IPS-18c (cell line): ENCODE measurements at regions not wholly inside any gene's neighbourhood (a gene's known extent, or its start where the extent isn't known, plus 50 kb on each side); places are given as distances from the start of the nearest gene placed in this dataset.

Source experiments
- H3K4me3 ChIP-seq: 2 replicates; pipeline ENCODE4 v1.7.0; 2013; ENCODE audit warnings: low read depth, mild to moderate bottlenecking, low read length, moderate library complexity; ENCODE audit not compliant: insufficient read depth
- H3K9me3 ChIP-seq: one replicate; pipeline ENCODE4 v1.6.1; 2013; ENCODE audit warnings: mild to moderate bottlenecking, low read length, moderate library complexity; ENCODE audit not compliant: control insufficient read depth, insufficient read depth

DNA sequence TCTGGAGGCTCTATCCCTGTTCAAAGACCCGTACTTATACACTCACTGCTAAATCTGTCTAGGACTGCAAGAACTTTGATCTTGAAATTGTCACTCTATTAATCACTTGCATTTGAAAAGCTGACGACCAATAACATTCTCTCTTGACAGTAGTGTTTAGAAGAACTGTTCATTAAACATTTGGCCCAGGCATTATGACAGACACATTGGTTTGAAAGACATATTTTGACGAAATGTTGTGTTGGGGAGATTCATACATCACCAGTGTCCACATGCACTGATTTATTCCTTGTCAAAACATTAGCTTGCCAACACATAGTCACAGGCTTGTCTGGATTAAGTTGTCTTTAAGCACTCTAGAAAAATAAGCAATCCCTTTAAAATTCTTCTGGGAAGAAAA is 951.3 kb downstream of the ADGRL2 start:
- no peak overlapping the region for H3K4me3 ChIP-seq
- no peaks in the 10 kb centered on the region for H3K9me3 ChIP-seq

DNA sequence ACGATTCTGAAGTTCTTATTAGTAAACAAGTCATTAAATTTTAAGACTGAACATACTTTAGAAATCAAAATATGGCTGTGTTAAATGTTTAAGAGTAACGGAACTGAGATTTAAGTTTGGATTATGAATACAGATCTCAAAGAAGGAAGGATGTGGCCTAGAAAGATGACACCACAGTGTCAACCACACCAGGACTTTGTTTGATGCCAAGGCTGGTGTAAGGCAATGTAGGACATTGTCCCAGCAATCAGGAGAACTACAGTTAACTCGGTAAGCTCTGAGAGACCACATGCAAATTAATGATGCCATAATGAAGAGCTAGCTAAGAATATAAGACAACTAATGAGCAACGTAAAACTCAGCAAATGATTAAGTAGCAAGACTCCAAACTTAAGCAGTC is 932.9 kb downstream of the ADGRL2 start:
- no peak overlapping the region for H3K4me3 ChIP-seq
- H3K9me3 ChIP-seq: no peaks in the 10 kb centered on the region

DNA sequence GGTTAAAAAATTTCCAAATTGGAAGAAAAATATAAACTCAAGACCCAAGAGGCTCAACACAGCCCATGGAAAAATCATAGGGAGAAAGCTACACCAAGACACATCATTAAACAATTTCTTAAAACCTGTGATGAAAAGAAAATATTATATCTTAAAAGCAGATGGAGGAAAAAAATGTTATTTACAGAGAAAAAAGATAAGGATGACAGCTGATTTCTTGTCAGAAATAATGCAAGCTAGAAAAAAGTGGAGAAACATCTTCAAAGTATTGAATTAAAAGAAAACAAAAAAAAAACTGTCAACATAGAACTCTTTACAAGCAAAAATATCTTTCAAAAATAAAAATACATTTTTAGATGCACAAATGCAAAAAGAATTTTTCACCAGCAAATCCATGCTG is 930.5 kb downstream of the ADGRL2 start:
- Histone ChIP-seq H3K9me3 (no peaks in the 10 kb centered on the region), H3K4me3 (no peak overlapping the region)

DNA sequence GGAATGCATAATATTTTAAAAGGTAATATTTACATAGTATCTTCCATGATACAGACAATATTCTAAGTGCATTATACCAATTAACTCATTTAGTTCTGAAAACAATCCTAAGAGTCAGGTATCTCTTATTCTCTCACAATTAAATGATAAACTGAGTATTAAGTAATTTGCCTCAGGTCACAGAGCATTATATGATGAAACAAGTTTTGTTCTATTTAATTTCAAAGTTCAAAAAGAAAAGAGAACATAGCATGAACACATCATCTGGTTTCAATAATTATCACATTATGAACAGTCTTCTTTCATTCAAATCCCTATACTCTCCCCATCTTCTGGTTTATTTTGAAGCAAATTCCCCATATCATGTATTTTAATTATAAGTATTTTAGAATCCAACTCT is 927.5 kb downstream of the ADGRL2 start:
- H3K9me3 ChIP-seq: no peaks in the 10 kb centered on the region
- no peak overlapping the region for H3K4me3 ChIP-seq

DNA sequence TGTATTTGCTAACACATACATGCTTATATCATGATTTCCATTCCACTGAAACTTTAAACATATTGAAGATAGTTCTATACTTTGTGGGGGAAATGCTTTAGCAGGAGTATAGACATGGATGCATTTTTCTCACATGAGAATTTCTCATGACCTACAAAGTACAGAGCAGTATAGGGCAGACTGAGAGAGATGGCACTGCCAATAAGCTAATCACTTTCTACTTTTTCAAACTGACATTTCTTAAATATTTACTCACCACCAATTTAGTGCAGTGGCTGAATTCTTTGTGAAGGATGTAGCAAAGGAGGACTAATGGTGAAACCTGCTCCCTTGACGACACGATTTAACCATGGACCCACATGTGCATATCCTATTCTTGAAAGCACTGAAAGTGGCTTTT is 923.5 kb downstream of the ADGRL2 start:
- Histone ChIP-seq H3K4me3 (no peak overlapping the region), H3K9me3 (no peaks in the 10 kb centered on the region)

DNA sequence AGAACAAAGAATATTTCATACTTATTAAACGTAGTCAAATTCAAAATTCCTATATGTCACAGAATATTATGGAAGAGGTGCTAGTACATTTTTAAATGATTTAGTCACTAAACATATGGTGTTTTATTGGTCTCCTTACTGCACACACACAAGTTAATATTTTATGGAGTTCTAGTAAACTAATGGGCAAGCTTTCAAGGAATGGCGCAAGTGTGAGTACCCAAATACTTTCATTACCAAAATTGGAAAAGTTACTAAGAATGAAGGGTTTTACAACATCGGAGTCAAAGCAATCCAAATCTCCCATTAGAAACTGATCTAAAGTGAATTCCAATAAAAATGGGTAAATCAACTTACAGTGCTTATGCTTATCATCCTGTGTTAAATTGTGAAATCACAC is 921.9 kb downstream of the ADGRL2 start:
- Histone ChIP-seq H3K4me3 (no peak overlapping the region), H3K9me3 (no peaks in the 10 kb centered on the region)

DNA sequence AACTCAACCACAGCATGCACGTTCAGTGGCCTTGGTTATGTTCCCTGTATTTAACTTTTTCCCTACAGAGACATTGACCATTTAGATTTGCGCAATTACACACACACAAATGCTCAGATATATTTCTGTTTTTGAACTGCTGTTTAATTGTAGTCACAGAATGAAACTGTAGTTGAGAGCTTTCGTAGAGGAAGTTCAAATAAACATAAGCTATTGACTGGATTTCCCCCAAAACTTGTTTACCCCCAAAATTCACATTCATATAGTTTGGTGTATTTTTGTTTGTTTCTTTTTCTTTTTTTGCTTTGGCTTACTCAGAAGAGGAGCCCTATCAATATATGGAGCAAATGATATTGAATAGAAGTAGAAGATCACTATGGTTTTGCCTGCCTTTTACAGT is 921.0 kb downstream of the ADGRL2 start:
- Histone ChIP-seq H3K9me3 (no peaks in the 10 kb centered on the region), H3K4me3 (no peak overlapping the region)

DNA sequence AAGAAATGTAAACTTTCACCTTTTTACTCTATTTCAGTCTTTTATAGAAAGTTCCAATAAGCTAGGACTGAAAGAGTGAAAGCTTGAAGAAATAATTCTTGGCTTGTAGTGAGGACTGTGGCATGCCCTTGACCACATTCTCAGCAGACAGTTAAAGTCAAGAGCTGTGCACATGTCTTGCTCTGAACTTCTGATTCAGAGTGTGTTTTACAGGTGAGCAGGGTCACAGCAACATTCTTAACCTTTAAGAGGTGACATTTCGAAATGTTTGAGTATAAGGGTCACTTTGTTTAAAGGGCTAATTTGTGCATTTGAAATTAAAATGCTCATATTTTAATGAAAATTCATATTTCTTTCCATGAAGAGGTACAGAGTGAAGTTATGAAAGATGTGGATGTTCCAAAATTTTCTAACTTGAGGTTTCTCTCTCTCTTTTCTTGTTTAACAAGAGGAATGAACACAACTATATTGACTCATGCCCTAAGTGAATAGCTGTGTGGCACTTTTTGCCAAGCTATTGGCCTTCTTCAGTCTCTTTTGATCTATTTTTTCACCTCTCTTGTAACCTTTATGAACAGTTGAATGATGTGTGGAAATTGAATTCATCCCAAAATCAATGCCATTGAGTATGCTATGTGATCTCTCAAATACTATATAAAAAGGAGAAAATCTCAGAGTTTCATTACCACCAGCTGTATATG is 918.1 kb downstream of the ADGRL2 start:
- Histone ChIP-seq H3K4me3 (no peak overlapping the region), H3K9me3 (no peaks in the 10 kb centered on the region)

DNA sequence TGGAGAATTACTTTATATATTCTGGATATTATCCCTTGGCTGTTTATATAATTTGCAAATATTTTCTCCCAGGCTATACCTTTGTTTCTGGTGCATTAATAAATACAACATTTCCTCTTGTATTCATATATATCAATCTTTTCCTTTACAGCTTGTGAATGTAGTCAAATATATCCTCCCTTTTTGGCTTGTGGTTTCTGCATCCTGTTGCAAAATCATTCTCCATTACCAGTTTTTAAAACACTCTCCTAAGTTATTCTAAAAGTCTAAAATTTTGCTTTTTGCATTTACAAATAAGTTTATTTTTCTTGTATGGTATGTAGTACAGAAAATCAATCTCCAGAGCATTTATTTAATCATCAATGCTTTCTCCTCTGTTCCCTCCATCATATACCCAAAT is 909.4 kb downstream of the ADGRL2 start:
- H3K9me3 ChIP-seq: no peaks in the 10 kb centered on the region
- H3K4me3 ChIP-seq: no peak overlapping the region

DNA sequence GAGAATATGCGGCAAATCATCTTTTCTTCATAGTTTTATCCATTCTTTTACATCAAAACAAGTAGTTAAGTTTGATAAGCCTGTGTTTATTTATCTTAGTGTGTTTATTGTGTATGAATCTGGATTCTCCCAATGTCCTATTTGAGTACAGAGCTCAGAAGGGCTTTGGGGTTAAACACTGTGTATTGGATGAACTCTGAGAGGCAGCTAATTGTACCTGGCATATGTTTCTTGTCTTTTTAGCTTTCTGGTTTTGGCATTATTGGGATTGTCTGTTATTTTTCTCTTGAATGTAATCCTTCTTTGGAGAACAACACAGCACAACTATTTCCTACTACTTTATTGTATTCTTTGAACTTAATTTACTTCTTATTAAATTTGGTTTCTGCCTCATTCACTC is 906.9 kb downstream of the ADGRL2 start:
- H3K4me3 ChIP-seq: no peak overlapping the region
- H3K9me3 ChIP-seq: no peaks in the 10 kb centered on the region

DNA sequence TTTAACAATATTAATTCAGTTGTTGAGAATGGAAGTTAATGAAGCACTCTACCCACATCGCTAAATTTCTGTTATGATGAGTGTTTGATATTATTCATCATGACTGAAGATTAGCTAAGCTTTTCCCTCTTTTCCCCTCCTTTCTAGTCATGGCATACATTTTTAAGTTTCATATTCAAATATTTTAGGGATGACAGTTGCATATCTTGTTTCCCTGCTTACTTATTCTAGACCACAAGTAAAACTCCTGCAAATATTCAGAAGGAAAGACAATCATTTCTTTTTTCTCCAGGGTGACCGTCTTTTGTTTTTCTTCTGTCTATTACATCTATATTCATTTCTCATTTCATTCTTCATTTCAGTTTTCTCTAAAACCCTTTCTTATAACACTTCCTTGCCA is 906.0 kb downstream of the ADGRL2 start:
- no peaks in the 10 kb centered on the region for H3K9me3 ChIP-seq
- no peak overlapping the region for H3K4me3 ChIP-seq

DNA sequence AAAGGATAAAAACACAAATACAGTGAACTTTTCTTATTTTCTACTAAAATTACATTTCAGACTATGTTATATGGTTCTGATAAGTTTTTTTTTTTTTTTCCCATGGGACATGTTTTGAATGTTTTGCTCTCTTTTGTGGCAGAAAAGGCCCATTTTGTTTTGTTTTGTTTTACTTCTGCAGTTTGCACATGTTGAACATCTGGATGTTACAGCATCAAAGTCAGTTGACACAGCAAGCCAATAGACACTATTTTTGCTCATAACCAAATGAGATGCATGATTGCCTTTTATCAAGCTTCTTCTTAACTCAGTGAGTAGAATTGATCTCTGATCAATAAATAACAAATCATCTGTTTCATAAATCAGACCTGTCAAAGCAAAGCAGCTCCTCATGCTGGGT is 904.2 kb downstream of the ADGRL2 start:
- Histone ChIP-seq H3K4me3 (no peak overlapping the region), H3K9me3 (no peaks in the 10 kb centered on the region)

DNA sequence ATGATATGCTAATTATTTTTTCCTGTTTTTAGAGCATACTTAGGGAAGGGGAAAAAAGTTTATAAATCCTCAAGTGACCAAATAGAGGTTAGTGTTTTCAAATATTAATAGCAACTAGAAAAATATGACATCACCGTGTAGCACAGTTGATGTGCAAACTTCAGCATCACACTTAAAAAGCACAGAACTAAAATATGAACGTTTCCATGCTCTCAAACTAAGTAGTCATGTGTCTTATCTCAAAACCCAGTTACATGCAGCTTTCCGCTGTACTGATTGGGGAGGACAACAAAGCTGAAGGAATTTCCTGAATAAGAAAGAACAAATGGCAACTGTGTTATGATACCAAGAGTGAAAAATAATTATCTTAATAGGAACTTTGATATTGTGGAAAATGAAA is 903.7 kb downstream of the ADGRL2 start:
- Histone ChIP-seq H3K9me3 (no peaks in the 10 kb centered on the region), H3K4me3 (no peak overlapping the region)

DNA sequence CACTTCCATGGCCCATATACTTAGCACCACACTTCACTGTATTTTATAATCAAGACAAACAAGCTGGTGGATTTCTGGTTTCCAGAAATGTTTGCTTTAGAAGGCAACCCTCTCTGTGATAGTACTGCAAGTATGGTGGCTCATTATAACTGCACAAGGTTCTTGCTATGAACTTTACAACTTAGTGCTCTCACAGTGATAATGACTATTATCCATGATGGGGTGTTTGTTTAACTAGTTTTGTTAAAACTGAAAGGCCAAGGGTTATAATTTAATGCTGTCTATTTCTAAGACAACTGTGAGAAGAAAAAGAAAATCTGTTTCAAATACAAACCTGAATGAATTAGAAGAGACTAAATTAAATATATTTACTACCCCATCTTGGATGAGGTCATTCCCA is 903.2 kb downstream of the ADGRL2 start:
- Histone ChIP-seq H3K9me3 (no peaks in the 10 kb centered on the region), H3K4me3 (no peak overlapping the region)

DNA sequence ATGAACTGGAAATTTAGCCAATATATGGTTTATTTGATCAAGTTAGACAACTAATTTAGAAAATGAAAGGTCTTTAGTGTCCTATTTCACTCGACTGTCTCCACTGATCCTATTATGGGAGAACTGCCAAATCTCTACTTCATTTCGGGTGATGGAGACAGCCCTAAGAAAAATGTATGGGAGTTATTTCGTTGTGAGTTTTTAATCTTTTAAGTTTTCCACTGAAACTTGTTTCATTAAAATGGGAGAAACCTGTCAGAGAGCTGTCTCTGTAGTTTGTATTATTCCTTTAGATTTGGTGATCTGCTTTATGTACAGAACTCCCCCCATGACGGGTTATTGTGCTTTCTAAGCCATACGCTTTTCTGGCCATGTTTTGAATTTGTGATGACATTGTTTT is 899.7 kb downstream of the ADGRL2 start:
- Histone ChIP-seq H3K4me3 (no peak overlapping the region), H3K9me3 (no peaks in the 10 kb centered on the region)

DNA sequence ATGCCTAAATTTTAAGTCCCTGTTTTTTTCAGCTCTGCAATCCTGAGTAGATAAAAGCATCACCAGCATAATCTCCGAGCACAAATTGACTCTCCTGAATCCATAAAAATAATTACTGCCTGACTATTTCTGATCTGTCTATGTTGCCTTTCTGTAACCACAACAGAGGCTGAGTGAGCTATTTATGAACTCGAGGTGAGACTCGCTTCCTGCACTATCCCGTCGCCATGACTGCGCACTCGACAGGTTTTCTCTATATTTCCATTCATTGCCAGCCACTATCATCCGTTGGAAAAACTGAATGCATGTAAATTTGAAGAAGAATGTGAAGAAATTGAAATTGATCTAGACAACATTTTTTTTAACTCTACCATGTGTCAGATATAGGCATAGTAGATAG is 897.2 kb downstream of the ADGRL2 start:
- Histone ChIP-seq H3K4me3 (no peak overlapping the region), H3K9me3 (no peaks in the 10 kb centered on the region)

DNA sequence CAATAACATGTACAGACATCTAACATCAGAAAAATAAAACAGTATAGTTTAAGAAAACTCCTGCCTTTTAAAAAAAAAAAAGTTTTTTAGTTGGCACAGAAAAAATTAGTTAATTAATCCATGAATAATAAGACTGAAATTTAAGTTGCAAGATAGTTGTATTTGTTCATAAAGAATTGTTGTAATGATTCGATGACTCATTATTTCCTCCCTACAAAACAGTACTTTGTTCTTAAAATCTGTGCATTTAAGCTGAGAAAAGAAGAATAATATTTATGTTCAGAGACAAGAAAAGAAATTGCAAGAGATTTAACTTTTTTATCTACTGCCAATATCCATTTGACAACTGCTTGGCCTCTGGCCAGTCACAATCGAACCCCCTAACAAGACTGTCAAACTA is 894.7 kb downstream of the ADGRL2 start:
- H3K9me3 ChIP-seq: no peaks in the 10 kb centered on the region
- H3K4me3 ChIP-seq: no peak overlapping the region

DNA sequence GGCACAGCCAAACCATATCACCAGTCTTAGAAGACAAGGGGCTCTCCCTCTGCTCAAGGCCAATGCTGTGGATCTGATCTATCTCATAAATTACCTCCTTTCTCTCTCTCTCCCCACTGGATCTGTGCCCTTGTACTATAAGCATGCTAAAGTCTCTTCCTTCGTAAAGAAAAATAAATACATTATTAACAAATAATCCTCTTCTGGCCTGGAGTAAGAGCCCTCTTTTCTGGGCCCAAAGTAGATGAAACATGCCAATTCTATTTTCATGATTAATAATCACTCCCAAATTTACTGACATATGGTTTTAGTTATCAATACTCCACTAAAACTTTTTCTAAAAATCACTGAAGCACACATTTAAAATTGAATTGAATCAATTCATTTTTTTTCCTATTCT is 889.7 kb downstream of the ADGRL2 start:
- no peaks in the 10 kb centered on the region for H3K9me3 ChIP-seq
- no peak overlapping the region for H3K4me3 ChIP-seq

DNA sequence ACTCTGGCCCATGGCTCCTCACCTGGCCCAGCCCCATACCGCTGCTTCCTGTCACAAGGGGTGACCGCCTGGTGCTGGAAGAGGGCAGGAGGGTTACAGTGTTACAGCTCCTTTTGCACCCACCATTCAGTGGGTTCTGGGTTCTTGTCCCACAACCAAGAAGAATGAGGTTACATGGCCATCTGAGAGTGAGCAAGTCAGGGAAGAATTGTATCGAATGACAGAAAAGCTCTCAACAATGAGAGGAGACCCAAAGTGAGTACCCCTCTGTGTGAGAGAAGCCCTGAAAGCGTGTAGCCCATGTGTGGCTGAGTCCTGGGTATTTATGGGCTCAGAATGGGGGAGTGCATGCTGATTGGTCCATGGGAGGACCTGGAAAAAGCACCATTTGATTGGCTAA is 888.5 kb downstream of the ADGRL2 start:
- H3K9me3 ChIP-seq: no peaks in the 10 kb centered on the region

More for the DNA sequence above, 888.5 kb downstream of the ADGRL2 start:
- H3K4me3 ChIP-seq: no peak overlapping the region
